GM19351 (cell line): ENCODE measurements at regions not wholly inside any gene's neighbourhood (a gene's known extent, or its start where the extent isn't known, plus 50 kb on each side); places are given as distances from the start of the nearest gene placed in this dataset.

Experiments used
- ATAC-seq: cut with Tn5 transposase; IDR thresholded peaks from one replicate; pipeline ENCODE4 v1.9.1; 2021; ENCODE audit warnings: mild to moderate bottlenecking, moderate library complexity; ENCODE audit not compliant: unreplicated experiment

- no peak for ATAC-seq
Observed at GRCh38 chr22:47810505-47811500, 1048.4 kb downstream of the TBC1D22A start.

GRCh38 chr22:47808886-47809620, 1046.6 kb downstream of the TBC1D22A start:
- no peak for ATAC-seq

GRCh38 chr22:47808236-47808635, 1045.8 kb downstream of the TBC1D22A start:
- ATAC-seq = no peak

GRCh38 chr22:47807506-47807905, 1045.1 kb downstream of the TBC1D22A start:
- ATAC-seq = no peak

- ATAC-seq = no peak
Observed at GRCh38 chr22:47806894-47807293, 1044.4 kb downstream of the TBC1D22A start.

GRCh38 chr22:47805394-47805935, 1043.0 kb downstream of the TBC1D22A start:
- no peak for ATAC-seq

- no peak for ATAC-seq
Observed at GRCh38 chr22:47804281-47804680, 1041.8 kb downstream of the TBC1D22A start.

- no peak for ATAC-seq
Observed at GRCh38 chr22:47802421-47802820, 1040.0 kb downstream of the TBC1D22A start.

GRCh38 chr22:47801541-47802245, 1039.2 kb downstream of the TBC1D22A start:
- ATAC-seq = no peak

GRCh38 chr22:47798229-47798628, 1035.8 kb downstream of the TBC1D22A start:
- ATAC-seq = no peak

GRCh38 chr22:47797342-47797945, 1035.0 kb downstream of the TBC1D22A start:
- ATAC-seq = no peak

GRCh38 chr22:47796128-47796908, 1033.9 kb downstream of the TBC1D22A start:
- ATAC-seq = no peak

GRCh38 chr22:47795477-47796127, 1033.2 kb downstream of the TBC1D22A start:
- ATAC-seq = no peak

- no peak for ATAC-seq
Observed at GRCh38 chr22:47794851-47795250, 1032.4 kb downstream of the TBC1D22A start.

- ATAC-seq = no peak
Observed at GRCh38 chr22:47793304-47794101, 1031.1 kb downstream of the TBC1D22A start.

- ATAC-seq = no peak
Observed at GRCh38 chr22:47789171-47789570, 1026.7 kb downstream of the TBC1D22A start.

GRCh38 chr22:47788461-47788860, 1026.0 kb downstream of the TBC1D22A start:
- no peak for ATAC-seq

GRCh38 chr22:47787501-47788227, 1025.2 kb downstream of the TBC1D22A start:
- ATAC-seq = no peak
